ENCODE measurements at regions not wholly inside any gene's neighbourhood (a gene's known extent, or its start where the extent isn't known, plus 50 kb on each side); places are given as distances from the start of the nearest gene placed in this dataset.

GRCh38 chr4:31107362-31107761, 387.2 kb downstream of the PCDH7 start:
- intact Hi-C loops (cut with DNase I; ENCODE audit: low total_unique reads) = no loop called here
- DNase-seq = no peak
- H3K4me3 ChIP-seq = no peak overlapping the region
- H3K4me1 ChIP-seq = no peaks in the 10 kb centered on the region
- H3K9me3 ChIP-seq = no peaks in the 10 kb centered on the region
- H3K36me3 ChIP-seq = no peaks in the 10 kb centered on the region
- ATAC-seq = no peak
- no peak overlapping the region for H3K27ac ChIP-seq
- no peaks in the 10 kb centered on the region for H3K27me3 ChIP-seq
- in situ Hi-C loops (cut with MboI; ENCODE audit: low sequenced_read_pairs in 4 of 4) = no loop called here
- TF ChIP-seq POLR2A (IDR thresholded peaks at IDR 0.05) (no peak), CTCF (IDR thresholded peaks at IDR 0.05 in 4 of 5, conservative IDR thresholded peaks at IDR 0.05 in 1 of 5) (no peak)

GRCh38 chr4:31108762-31109161, 388.6 kb downstream of the PCDH7 start:
- ATAC-seq = no peak
- in situ Hi-C loops (cut with MboI; ENCODE audit: low sequenced_read_pairs in 4 of 4) = no loop called here

GRCh38 chr4:31111790-31112189, 391.6 kb downstream of the PCDH7 start:
- Histone ChIP-seq H3K9me3 (no peaks in the 10 kb centered on the region), H3K27me3 (no peaks in the 10 kb centered on the region), H3K27ac (no peak overlapping the region), H3K4me3 (no peak overlapping the region), H3K4me1 (peaks cover 0 to 5% of the 10 kb centered on the region in 2 donors), H3K36me3 (no peaks in the 10 kb centered on the region)
- in situ Hi-C loops (cut with MboI; ENCODE audit: low sequenced_read_pairs in 4 of 4) (no loop called here), intact Hi-C loops (cut with DNase I; ENCODE audit: low total_unique reads) (no loop called here)
- DNase-seq = no peak
- no peak for ATAC-seq
- no peak for TF ChIP-seq POLR2A (IDR thresholded peaks at IDR 0.05)

More at GRCh38 chr4:31108762-31109161, 388.6 kb downstream of the PCDH7 start:
- H3K27me3 ChIP-seq = no peaks in the 10 kb centered on the region
- intact Hi-C loops (cut with DNase I; ENCODE audit: low total_unique reads) = no loop called here
- TF ChIP-seq POLR2A (IDR thresholded peaks at IDR 0.05) (no peak), CTCF (IDR thresholded peaks at IDR 0.05 in 4 of 5, conservative IDR thresholded peaks at IDR 0.05 in 1 of 5) (no peak)
- no peak overlapping the region for H3K4me3 ChIP-seq
- peaks cover 0 to 5% of the 10 kb centered on the region in 2 donors for H3K4me1 ChIP-seq
- H3K27ac ChIP-seq = no peak overlapping the region
- no peak for DNase-seq
- no peaks in the 10 kb centered on the region for H3K36me3 ChIP-seq
- H3K9me3 ChIP-seq = no peaks in the 10 kb centered on the region

GRCh38 chr4:31114816-31115215, 394.6 kb downstream of the PCDH7 start:
- Histone ChIP-seq H3K9me3 (no peaks in the 10 kb centered on the region), H3K27ac (no peak overlapping the region), H3K27me3 (no peaks in the 10 kb centered on the region), H3K36me3 (no peaks in the 10 kb centered on the region), H3K4me1 (peaks cover 0 to 5% of the 10 kb centered on the region in 2 donors), H3K4me3 (no peak overlapping the region)
- intact Hi-C loops (cut with DNase I; ENCODE audit: low total_unique reads) = no loop called here
- no peak for TF ChIP-seq POLR2A (IDR thresholded peaks at IDR 0.05)
- ATAC-seq (no peak), DNase-seq (no peak)
- in situ Hi-C loops (cut with MboI; ENCODE audit: low sequenced_read_pairs in 4 of 4) = no loop called here

- no peak for TF ChIP-seq CTCF (IDR thresholded peaks at IDR 0.05 in 4 of 5, conservative IDR thresholded peaks at IDR 0.05 in 1 of 5)
- no peak for TF ChIP-seq POLR2A (IDR thresholded peaks at IDR 0.05)
- ATAC-seq = no peak
- in situ Hi-C loops (cut with MboI; ENCODE audit: low sequenced_read_pairs in 4 of 4) = no loop called here
Measured at GRCh38 chr4:31124008-31124585, 403.9 kb downstream of the PCDH7 start.

GRCh38 chr4:31125061-31125460, 404.9 kb downstream of the PCDH7 start:
- ATAC-seq = no peak
- intact Hi-C loops (cut with DNase I; ENCODE audit: low total_unique reads) = no loop called here

More at GRCh38 chr4:31124008-31124585, 403.9 kb downstream of the PCDH7 start:
- Histone ChIP-seq H3K4me1 (no peaks in the 10 kb centered on the region), H3K36me3 (no peaks in the 10 kb centered on the region), H3K4me3 (no peak overlapping the region), H3K27me3 (no peaks in the 10 kb centered on the region), H3K9me3 (no peaks in the 10 kb centered on the region), H3K27ac (no peak overlapping the region)
- DNase-seq = no peak
- intact Hi-C loops (cut with DNase I; ENCODE audit: low total_unique reads) = no loop called here

More at GRCh38 chr4:31125061-31125460, 404.9 kb downstream of the PCDH7 start:
- Histone ChIP-seq H3K4me3 (no peak overlapping the region), H3K4me1 (no peaks in the 10 kb centered on the region), H3K27ac (no peak overlapping the region), H3K36me3 (no peaks in the 10 kb centered on the region), H3K9me3 (no peaks in the 10 kb centered on the region), H3K27me3 (no peaks in the 10 kb centered on the region)
- DNase-seq = no peak
- in situ Hi-C loops (cut with MboI; ENCODE audit: low sequenced_read_pairs in 4 of 4) = no loop called here
- no peak for TF ChIP-seq CTCF (IDR thresholded peaks at IDR 0.05 in 4 of 5, conservative IDR thresholded peaks at IDR 0.05 in 1 of 5)
- no peak for TF ChIP-seq POLR2A (IDR thresholded peaks at IDR 0.05)
